ENCODE measurements at regions not wholly inside any gene's neighbourhood (a gene's known extent, or its start where the extent isn't known, plus 50 kb on each side); places are given as distances from the start of the nearest gene placed in this dataset.

GRCh38 chr4:156660465-156660864, 311.1 kb downstream of the PDGFC start:
- no peak for TF ChIP-seq CTCF (IDR thresholded peaks at IDR 0.05; ENCODE audit: low read depth, low read length, missing control alignments)
- in situ Hi-C loops (cut with HindIII; ENCODE audit: low sequenced_read_pairs) = no loop called here
- H3K4me3 ChIP-seq (ENCODE audit: low read depth, low read length) = no peak overlapping the region
- DNase-seq (ENCODE audit: low read depth) = no peak

GRCh38 chr4:156659983-156660382, 311.6 kb downstream of the PDGFC start:
- no peak for DNase-seq (ENCODE audit: low read depth)
- in situ Hi-C loops (cut with HindIII; ENCODE audit: low sequenced_read_pairs) = no loop called here
- no peak for TF ChIP-seq CTCF (IDR thresholded peaks at IDR 0.05; ENCODE audit: low read depth, low read length, missing control alignments)
- no peak overlapping the region for H3K4me3 ChIP-seq (ENCODE audit: low read depth, low read length)

GRCh38 chr4:156659570-156659969, 312.0 kb downstream of the PDGFC start:
- no peak for TF ChIP-seq CTCF (IDR thresholded peaks at IDR 0.05; ENCODE audit: low read depth, low read length, missing control alignments)
- no peak for DNase-seq (ENCODE audit: low read depth)
- in situ Hi-C loops (cut with HindIII; ENCODE audit: low sequenced_read_pairs) = no loop called here
- H3K4me3 ChIP-seq (ENCODE audit: low read depth, low read length) = no peak overlapping the region

- no peak for TF ChIP-seq CTCF (IDR thresholded peaks at IDR 0.05; ENCODE audit: low read depth, low read length, missing control alignments)
- in situ Hi-C loops (cut with HindIII; ENCODE audit: low sequenced_read_pairs) = no loop called here
- no peak overlapping the region for H3K4me3 ChIP-seq (ENCODE audit: low read depth, low read length)
- no peak for DNase-seq (ENCODE audit: low read depth)
These were observed 314.7 kb downstream of the PDGFC start for GRCh38 chr4:156656896-156657295.

- peak; percentile 64 for DNase-seq (ENCODE audit: low read depth)
- H3K4me3 ChIP-seq (ENCODE audit: low read depth, low read length) = no peak overlapping the region
- in situ Hi-C loops (cut with HindIII; ENCODE audit: low sequenced_read_pairs) = no loop called here
- TF ChIP-seq CTCF (IDR thresholded peaks at IDR 0.05; ENCODE audit: low read depth, low read length, missing control alignments) = no peak
These were observed 317.2 kb downstream of the PDGFC start for GRCh38 chr4:156654410-156654809.

GRCh38 chr4:156643826-156644225, 327.8 kb downstream of the PDGFC start:
- TF ChIP-seq CTCF (IDR thresholded peaks at IDR 0.05; ENCODE audit: low read depth, low read length, missing control alignments) = no peak
- DNase-seq (ENCODE audit: low read depth) = no peak
- H3K4me3 ChIP-seq (ENCODE audit: low read depth, low read length) = no peak overlapping the region
- in situ Hi-C loops (cut with HindIII; ENCODE audit: low sequenced_read_pairs) = no loop called here

GRCh38 chr4:156642161-156642560, 329.4 kb downstream of the PDGFC start:
- TF ChIP-seq CTCF (IDR thresholded peaks at IDR 0.05; ENCODE audit: low read depth, low read length, missing control alignments) = no peak
- in situ Hi-C loops (cut with HindIII; ENCODE audit: low sequenced_read_pairs) = no loop called here
- DNase-seq (ENCODE audit: low read depth) = no peak
- no peak overlapping the region for H3K4me3 ChIP-seq (ENCODE audit: low read depth, low read length)

Data from astrocyte of the cerebellum (primary cell).